ENCODE measurements at regions not wholly inside any gene's neighbourhood (a gene's known extent, or its start where the extent isn't known, plus 50 kb on each side); places are given as distances from the start of the nearest gene placed in this dataset.

DNA sequence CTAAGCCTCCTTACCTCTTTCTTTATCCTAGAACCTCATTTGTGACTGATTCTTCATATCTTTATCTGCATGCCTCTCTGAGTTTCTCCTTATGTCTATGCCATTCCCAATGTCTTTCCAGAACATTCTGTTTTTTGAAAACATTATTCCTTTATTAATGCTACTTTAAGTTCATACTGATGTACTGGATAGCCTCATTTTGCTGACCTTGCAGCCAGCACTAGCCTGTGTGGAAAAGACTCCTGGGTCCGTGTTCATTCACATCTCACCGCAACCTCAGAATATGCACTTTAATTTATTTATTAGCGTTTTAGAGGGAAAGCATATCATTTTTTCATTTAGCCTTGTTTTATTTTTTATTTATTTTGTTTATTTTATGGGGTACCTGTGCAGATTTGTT lies 208.1 kb upstream of the NPVF start:
- DNase-seq (ENCODE audit: low spot score) (no peak), ATAC-seq (ENCODE audit: low FRiP score) (no peak)
- TF ChIP-seq, protein P1, sequence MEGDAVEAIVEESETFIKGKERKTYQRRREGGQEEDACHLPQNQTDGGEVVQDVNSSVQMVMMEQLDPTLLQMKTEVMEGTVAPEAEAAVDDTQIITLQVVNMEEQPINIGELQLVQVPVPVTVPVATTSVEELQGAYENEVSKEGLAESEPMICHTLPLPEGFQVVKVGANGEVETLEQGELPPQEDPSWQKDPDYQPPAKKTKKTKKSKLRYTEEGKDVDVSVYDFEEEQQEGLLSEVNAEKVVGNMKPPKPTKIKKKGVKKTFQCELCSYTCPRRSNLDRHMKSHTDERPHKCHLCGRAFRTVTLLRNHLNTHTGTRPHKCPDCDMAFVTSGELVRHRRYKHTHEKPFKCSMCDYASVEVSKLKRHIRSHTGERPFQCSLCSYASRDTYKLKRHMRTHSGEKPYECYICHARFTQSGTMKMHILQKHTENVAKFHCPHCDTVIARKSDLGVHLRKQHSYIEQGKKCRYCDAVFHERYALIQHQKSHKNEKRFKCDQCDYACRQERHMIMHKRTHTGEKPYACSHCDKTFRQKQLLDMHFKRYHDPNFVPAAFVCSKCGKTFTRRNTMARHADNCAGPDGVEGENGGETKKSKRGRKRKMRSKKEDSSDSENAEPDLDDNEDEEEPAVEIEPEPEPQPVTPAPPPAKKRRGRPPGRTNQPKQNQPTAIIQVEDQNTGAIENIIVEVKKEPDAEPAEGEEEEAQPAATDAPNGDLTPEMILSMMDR (IDR thresholded peaks at IDR 0.05): no peak

DNA sequence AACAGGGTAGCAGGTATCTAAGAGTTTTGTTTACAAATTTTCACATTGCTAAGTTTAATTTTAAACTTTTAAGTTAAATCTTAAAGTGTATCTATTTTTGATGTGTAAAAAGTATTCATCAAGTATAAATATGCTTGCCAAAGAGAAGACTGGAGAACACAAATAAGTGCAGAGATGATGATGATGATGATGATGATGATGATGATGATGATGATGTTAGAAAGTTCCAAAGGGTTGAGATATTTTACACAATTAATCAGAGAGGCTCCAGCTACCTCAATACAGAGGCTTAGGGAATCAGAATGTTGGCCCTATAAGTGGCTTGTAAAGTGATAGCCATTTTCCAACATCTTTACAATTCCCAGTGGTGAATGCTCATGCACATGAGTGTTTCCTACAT lies 209.0 kb upstream of the NPVF start:
- TF ChIP-seq, protein P1 (IDR thresholded peaks at IDR 0.05): no peak
- ATAC-seq (ENCODE audit: low FRiP score): no peak
- no peak for DNase-seq (ENCODE audit: low spot score)

DNA sequence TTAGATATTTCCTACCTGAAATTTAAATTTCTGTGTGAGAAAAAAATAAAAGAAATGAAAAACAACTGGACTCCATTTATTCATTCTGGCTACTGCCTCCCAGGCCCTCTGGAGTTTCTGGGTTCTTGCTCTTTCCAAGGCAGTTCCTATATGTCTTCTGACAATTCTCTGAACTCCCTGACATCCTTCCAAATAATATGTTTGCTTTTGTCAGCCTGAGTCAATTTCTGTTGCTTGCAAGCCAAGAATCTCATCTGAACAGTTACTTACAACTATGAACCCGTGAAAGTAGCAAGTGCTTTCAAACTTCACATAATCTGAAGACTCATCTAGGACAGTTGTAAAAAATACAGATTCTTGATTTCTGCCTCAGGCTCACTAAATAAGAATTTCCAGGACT lies 216.7 kb upstream of the NPVF start:
- ATAC-seq (ENCODE audit: low FRiP score): no peak
- DNase-seq (ENCODE audit: low spot score): no peak
- TF ChIP-seq, protein P1 (IDR thresholded peaks at IDR 0.05): no peak

DNA sequence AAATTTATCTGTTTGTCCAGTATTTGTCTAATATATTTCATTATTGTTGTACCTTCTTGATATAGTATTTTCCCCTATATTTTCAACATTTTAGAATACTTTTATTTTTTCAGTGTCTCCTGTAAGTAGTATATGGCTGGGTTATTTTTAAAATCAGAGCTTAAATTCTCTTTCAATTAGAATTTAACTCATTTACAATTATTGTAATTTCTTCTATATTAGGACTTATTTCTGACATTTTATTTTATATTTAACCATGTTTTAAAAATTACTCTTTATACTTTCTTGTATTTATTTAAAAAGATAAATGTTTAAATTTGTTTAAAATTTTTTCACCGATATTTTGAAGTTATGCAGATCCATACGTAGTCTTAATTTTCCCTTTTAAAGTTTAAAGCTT lies 220.0 kb upstream of the NPVF start:
- DNase-seq (ENCODE audit: low spot score) (no peak), ATAC-seq (ENCODE audit: low FRiP score) (no peak)
- TF ChIP-seq, protein P1 (IDR thresholded peaks at IDR 0.05): no peak

DNA sequence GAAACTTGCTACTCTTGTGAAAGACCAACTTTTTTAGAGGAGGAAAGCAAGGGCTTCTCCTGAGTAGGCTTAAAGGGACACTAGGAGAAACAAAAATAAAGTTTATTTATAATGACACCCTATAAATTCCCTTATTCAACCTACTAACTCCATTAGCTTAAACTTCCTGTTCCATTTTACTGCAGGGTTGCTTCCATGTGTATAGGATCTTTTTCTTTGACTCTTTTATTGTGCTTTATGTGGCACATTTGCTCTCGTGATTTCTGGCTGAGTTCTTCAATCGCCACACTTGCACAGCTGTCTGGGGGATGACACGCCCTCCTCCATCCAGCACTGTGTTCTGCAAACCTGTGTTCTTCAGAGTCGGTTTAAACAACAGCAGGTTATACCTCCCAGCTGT lies 225.7 kb upstream of the NPVF start:
- TF ChIP-seq, protein P1 (IDR thresholded peaks at IDR 0.05): no peak
- DNase-seq (ENCODE audit: low spot score) (no peak), ATAC-seq (ENCODE audit: low FRiP score) (no peak)

DNA sequence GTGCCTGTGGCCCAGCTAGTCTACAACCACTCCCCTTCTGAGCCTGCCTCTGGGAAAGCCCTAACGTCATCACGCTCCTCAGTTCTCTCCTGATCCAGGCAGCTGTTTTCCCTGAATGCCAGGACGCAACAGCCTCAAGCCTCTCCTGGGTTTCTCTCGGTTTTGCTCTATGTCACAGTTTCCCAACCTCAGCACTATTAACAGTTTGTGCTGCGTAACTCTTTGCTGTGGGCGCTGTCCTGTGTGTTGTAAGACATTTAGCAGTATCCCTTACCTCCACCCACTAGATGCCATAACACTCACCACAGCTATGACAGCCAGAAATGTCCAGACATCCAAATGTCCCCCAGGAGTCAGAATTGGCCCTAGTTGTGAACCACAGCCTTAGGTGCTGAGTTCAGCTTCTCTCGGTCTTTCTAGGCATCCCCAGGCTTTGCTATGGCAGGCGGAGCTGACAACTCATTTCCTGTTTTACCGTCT lies 226.3 kb upstream of the NPVF start:
- no peak for ATAC-seq (ENCODE audit: low FRiP score)
- no peak for DNase-seq (ENCODE audit: low spot score)
- TF ChIP-seq, protein P1 (IDR thresholded peaks at IDR 0.05): no peak

DNA sequence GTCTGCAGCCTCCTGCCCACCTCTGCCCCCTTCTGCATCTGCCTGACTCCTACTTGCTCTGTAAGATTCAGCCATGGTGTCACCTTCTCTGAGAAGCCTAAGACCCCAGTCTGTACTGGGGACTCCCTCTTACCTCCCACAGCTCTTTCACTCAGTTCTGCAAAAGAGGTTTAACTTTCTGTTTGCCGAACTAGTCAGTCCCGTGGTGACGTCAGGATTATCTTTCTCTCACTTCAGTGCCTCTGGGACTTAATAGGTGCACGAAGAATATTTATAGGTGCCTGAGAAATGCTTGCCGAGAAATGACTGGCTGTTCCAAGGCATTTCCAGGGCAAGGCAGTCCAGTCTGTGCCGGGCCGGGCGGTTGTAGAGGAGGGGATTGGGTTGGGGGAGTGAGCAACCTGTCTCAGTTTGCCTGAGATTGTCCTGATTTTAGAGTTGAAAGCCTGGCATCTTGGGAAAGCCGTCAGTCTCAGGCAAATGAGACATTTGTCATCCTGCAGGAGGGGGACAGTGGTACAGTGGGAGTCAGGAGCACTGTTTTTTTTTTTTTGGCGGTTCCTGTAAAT lies 227.5 kb upstream of the NPVF start:
- TF ChIP-seq, protein P1 (IDR thresholded peaks at IDR 0.05): no peak
- ATAC-seq (ENCODE audit: low FRiP score) (no peak), DNase-seq (ENCODE audit: low spot score) (no peak)
